Neural cell (in vitro differentiated cells): ENCODE measurements at regions not wholly inside any gene's neighbourhood (a gene's known extent, or its start where the extent isn't known, plus 50 kb on each side); places are given as distances from the start of the nearest gene placed in this dataset.

Experiments used
- H2AFZ ChIP-seq: fragments of 200-600, 300-800 bp; sonication (generic), shearing (Covaris generic); 2 replicates; pipeline ENCODE4 v1.6.0; 2014; ENCODE audit warnings: low read depth, mild to moderate bottlenecking, antibody characterized with exemption, low read length, moderate library complexity
- H3F3A ChIP-seq: fragments of 200-600 bp; shearing (Covaris generic); 2 replicates; pipeline ENCODE4 v1.6.1; 2016; ENCODE audit warnings: mild to moderate bottlenecking, moderate library complexity, mixed read lengths, antibody characterized with exemption, low read length; ENCODE audit not compliant: insufficient read depth, poor library complexity, severe bottlenecking
- H3K27ac ChIP-seq: fragments of 200-600, 300-800 bp; sonication (generic), shearing (Covaris generic); 2 replicates; pipeline ENCODE4 v1.5.1; 2014; ENCODE audit warnings: mild to moderate bottlenecking, low read length, moderate library complexity
- H3K27me3 ChIP-seq: fragments of 300-800, 200-600 bp; sonication (generic), shearing (Covaris generic); 2 replicates; pipeline ENCODE4 v1.6.0; 2014; ENCODE audit warnings: mild to moderate bottlenecking, low read depth, low read length, moderate library complexity; ENCODE audit not compliant: insufficient read depth
- H3K36me3 ChIP-seq: fragments of 300-800, 200-600 bp; sonication (generic), shearing (Covaris generic); 2 replicates; pipeline ENCODE4 v1.5.1; 2014; ENCODE audit warnings: mild to moderate bottlenecking, antibody characterized with exemption, low read length, moderate library complexity; ENCODE audit not compliant: insufficient read depth
- H3K4me2 ChIP-seq: fragments of 300-800, 200-600 bp; sonication (generic), shearing (Covaris generic); 2 replicates; pipeline ENCODE4 v1.6.0; 2014; ENCODE audit warnings: mild to moderate bottlenecking, low read length
- H3K4me3 ChIP-seq: fragments of 300-800, 200-600 bp; sonication (generic), shearing (Covaris generic); 2 replicates; pipeline ENCODE4 v1.5.1; 2014; ENCODE audit warnings: mild to moderate bottlenecking, low read length, moderate library complexity
- H3K79me2 ChIP-seq: fragments of 200-600 bp; shearing (Covaris generic); replicated peaks from 2 replicates; pipeline ENCODE4 v1.6.0; 2014; ENCODE audit warnings: mild to moderate bottlenecking, low read length, moderate library complexity; ENCODE audit not compliant: insufficient read depth
- H3K9ac ChIP-seq: fragments of 300-800, 200-600 bp; sonication (generic), shearing (Covaris generic); 2 replicates; pipeline ENCODE4 v1.6.1; 2016; ENCODE audit warnings: mild to moderate bottlenecking, low read length, mixed read lengths
- H3K9me2 ChIP-seq: fragments of 200-600 bp; shearing (Covaris generic); 2 replicates; pipeline ENCODE4 v1.6.1; 2016; ENCODE audit warnings: mild to moderate bottlenecking, low read length, mixed read lengths; ENCODE audit not compliant: insufficient read depth
- H3K9me3 ChIP-seq: fragments of 200-600, 300-800 bp; sonication (generic), shearing (Covaris generic); 2 replicates; pipeline ENCODE4 v1.6.1; 2016; ENCODE audit warnings: mild to moderate bottlenecking, mixed run types, low read length, moderate library complexity, mixed read lengths
- H4K20me1 ChIP-seq: fragments of 200-600 bp; shearing (Covaris generic); 2 replicates; pipeline ENCODE4 v1.6.1; 2016; ENCODE audit warnings: mild to moderate bottlenecking, mixed run types; ENCODE audit not compliant: insufficient read depth
- EP300 ChIP-seq: fragments of 450-650 bp; conservative IDR thresholded peaks from 2 replicates; pipeline ENCODE4 v1.6.1; 2014; ENCODE audit warnings: antibody characterized with exemption, mild to moderate bottlenecking, moderate library complexity; ENCODE audit not compliant: poor library complexity, severe bottlenecking
- EZH2 ChIP-seq: fragments of 200-600, 300-800 bp; shearing (Covaris generic), sonication (generic); IDR thresholded peaks from 2 replicates; pipeline ENCODE4 v1.6.1; 2014; ENCODE audit warnings: antibody characterized with exemption, low read length, borderline replicate concordance, mild to moderate bottlenecking; ENCODE audit not compliant: insufficient read depth, poor library complexity, severe bottlenecking
- MXI1 ChIP-seq: fragments of 450-650 bp; conservative IDR thresholded peaks from 2 replicates; pipeline ENCODE4 v1.6.1; 2014; ENCODE audit warnings: antibody characterized with exemption, mild to moderate bottlenecking; ENCODE audit not compliant: poor library complexity, severe bottlenecking
- POLR2AphosphoS5 ChIP-seq: IDR thresholded peaks from 2 replicates; pipeline ENCODE4 v1.6.1; 2012
- RAD21 ChIP-seq: fragments of 450-650 bp; conservative IDR thresholded peaks from 2 replicates; pipeline ENCODE4 v1.6.1; 2014; ENCODE audit warnings: antibody characterized with exemption, mild to moderate bottlenecking, moderate library complexity
- SMC3 ChIP-seq: fragments of 450-650 bp; conservative IDR thresholded peaks from 2 replicates; pipeline ENCODE4 v1.6.1; 2014; ENCODE audit warnings: antibody characterized with exemption, mild to moderate bottlenecking, moderate library complexity; ENCODE audit not compliant: poor library complexity
- TAF1 ChIP-seq: IDR thresholded peaks from 2 replicates; pipeline ENCODE4 v1.6.1; 2012; ENCODE audit warnings: low read depth
- TF ChIP-seq, protein P1 (sequence below): fragments of 450-650 bp; IDR thresholded peaks from 2 replicates; pipeline ENCODE4 v1.5.1; 2014; ENCODE audit warnings: antibody characterized with exemption, mild to moderate bottlenecking, moderate library complexity; ENCODE audit not compliant: poor library complexity, severe bottlenecking
- TF ChIP-seq, protein P2 (sequence below): IDR thresholded peaks from 2 replicates; pipeline ENCODE4 v1.6.1; 2012; ENCODE audit warnings: borderline replicate concordance

DNA sequence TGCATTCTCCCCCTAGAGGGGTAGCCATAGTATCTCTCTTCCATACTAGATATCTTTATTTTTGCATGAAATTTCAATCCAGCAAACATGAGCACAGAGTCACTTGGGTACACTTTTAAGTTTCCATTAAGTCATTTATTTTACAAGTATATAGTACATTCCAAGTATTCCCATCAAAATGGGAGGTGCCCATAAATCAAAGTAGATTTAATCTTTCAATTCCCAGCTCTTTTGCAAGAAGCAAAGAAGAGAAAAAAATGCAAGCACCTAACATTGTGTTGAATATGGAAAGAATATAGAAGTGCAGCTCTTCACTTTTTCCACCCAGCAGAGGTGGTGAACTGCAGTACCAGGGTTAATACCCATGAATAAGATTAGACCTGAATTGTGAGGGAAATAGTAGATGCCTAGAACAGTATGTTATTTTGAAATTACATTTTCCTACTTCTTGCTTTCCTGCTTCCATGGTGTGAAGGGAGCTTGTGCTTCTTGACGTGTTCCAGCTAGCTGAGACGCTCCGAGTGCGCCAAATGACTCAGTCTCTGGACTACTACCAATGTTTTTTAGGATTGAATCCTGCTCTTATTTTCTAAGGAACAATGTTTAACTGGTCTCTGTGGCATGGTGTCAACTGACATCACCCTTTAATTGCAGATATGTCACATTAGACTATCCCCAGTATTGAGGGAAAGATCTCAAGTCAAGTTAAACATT is 151.1 kb upstream of the MAF start:
- Histone ChIP-seq H3K9me3 (no peaks in the 10 kb centered on the region), H3K36me3 (no peaks in the 10 kb centered on the region)

GRCh38 chr16:79750311-79750710 is 149.8 kb upstream of the MAF start:
- no peak overlapping the region for H3K27ac ChIP-seq
- no peak overlapping the region for H2AFZ ChIP-seq

More for the DNA sequence above, 151.1 kb upstream of the MAF start:
- H3F3A ChIP-seq = no peaks in the 10 kb centered on the region
- no peak overlapping the region for H2AFZ ChIP-seq
- no peak overlapping the region for H3K4me3 ChIP-seq
- H3K27me3 ChIP-seq = no peaks in the 10 kb centered on the region
- H3K9ac ChIP-seq = no peak overlapping the region
- no peak overlapping the region for H3K27ac ChIP-seq
- no peak for TF ChIP-seq TAF1
- no peak for TF ChIP-seq SMC3
- TF ChIP-seq EZH2 = no peak
- TF ChIP-seq, protein P1, sequence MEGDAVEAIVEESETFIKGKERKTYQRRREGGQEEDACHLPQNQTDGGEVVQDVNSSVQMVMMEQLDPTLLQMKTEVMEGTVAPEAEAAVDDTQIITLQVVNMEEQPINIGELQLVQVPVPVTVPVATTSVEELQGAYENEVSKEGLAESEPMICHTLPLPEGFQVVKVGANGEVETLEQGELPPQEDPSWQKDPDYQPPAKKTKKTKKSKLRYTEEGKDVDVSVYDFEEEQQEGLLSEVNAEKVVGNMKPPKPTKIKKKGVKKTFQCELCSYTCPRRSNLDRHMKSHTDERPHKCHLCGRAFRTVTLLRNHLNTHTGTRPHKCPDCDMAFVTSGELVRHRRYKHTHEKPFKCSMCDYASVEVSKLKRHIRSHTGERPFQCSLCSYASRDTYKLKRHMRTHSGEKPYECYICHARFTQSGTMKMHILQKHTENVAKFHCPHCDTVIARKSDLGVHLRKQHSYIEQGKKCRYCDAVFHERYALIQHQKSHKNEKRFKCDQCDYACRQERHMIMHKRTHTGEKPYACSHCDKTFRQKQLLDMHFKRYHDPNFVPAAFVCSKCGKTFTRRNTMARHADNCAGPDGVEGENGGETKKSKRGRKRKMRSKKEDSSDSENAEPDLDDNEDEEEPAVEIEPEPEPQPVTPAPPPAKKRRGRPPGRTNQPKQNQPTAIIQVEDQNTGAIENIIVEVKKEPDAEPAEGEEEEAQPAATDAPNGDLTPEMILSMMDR = no peak
- TF ChIP-seq EP300 = no peak
- no peak for TF ChIP-seq RAD21
- no peak for TF ChIP-seq POLR2AphosphoS5
- TF ChIP-seq MXI1 = no peak
- TF ChIP-seq, protein P2, sequence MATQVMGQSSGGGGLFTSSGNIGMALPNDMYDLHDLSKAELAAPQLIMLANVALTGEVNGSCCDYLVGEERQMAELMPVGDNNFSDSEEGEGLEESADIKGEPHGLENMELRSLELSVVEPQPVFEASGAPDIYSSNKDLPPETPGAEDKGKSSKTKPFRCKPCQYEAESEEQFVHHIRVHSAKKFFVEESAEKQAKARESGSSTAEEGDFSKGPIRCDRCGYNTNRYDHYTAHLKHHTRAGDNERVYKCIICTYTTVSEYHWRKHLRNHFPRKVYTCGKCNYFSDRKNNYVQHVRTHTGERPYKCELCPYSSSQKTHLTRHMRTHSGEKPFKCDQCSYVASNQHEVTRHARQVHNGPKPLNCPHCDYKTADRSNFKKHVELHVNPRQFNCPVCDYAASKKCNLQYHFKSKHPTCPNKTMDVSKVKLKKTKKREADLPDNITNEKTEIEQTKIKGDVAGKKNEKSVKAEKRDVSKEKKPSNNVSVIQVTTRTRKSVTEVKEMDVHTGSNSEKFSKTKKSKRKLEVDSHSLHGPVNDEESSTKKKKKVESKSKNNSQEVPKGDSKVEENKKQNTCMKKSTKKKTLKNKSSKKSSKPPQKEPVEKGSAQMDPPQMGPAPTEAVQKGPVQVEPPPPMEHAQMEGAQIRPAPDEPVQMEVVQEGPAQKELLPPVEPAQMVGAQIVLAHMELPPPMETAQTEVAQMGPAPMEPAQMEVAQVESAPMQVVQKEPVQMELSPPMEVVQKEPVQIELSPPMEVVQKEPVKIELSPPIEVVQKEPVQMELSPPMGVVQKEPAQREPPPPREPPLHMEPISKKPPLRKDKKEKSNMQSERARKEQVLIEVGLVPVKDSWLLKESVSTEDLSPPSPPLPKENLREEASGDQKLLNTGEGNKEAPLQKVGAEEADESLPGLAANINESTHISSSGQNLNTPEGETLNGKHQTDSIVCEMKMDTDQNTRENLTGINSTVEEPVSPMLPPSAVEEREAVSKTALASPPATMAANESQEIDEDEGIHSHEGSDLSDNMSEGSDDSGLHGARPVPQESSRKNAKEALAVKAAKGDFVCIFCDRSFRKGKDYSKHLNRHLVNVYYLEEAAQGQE = no peak
- no peaks in the 10 kb centered on the region for H3K79me2 ChIP-seq
- no peaks in the 10 kb centered on the region for H3K9me2 ChIP-seq
- H3K4me2 ChIP-seq = no peak overlapping the region
- no peaks in the 10 kb centered on the region for H4K20me1 ChIP-seq

More at GRCh38 chr16:79750311-79750710, 149.8 kb upstream of the MAF start:
- H3K9me3 ChIP-seq = no peaks in the 10 kb centered on the region
- no peaks in the 10 kb centered on the region for H3F3A ChIP-seq
- no peak overlapping the region for H3K4me3 ChIP-seq
- no peak overlapping the region for H3K9ac ChIP-seq
- H3K79me2 ChIP-seq = no peaks in the 10 kb centered on the region
- H3K9me2 ChIP-seq = no peaks in the 10 kb centered on the region
- no peak for TF ChIP-seq RAD21
- TF ChIP-seq TAF1 = no peak
- no peak for TF ChIP-seq POLR2AphosphoS5
- TF ChIP-seq, protein P2 = no peak
- no peaks in the 10 kb centered on the region for H4K20me1 ChIP-seq
- H3K36me3 ChIP-seq = no peaks in the 10 kb centered on the region
- no peak overlapping the region for H3K4me2 ChIP-seq
- H3K27me3 ChIP-seq = no peaks in the 10 kb centered on the region
